Smooth muscle cell (in vitro differentiated cells): ENCODE measurements at regions not wholly inside any gene's neighbourhood (a gene's known extent, or its start where the extent isn't known, plus 50 kb on each side); places are given as distances from the start of the nearest gene placed in this dataset.
A peak's percentile ranks its signal among the peaks of the same experiment; 100 is the strongest.

Experiments
- DNase-seq: peaks from one replicate; lab custom pipeline; 2025; ENCODE audit not compliant: unreplicated experiment; lab: John Stamatoyannopoulos, UW
- H2AFZ ChIP-seq: fragments of 200-600 bp; sonication (generic); 2 replicates; pipeline ENCODE4 v1.6.0; 2016; ENCODE audit warnings: antibody characterized with exemption, low read depth, mild to moderate bottlenecking
- H3F3A ChIP-seq: fragments of 200-600 bp; sonication (generic); 2 replicates; pipeline ENCODE4 v1.6.0; 2017; ENCODE audit warnings: antibody characterized with exemption, low read depth
- H3K27ac ChIP-seq: fragments of 200-600 bp; sonication (generic); 2 replicates; pipeline ENCODE4 v1.5.1; 2016; ENCODE audit warnings: low read depth, mild to moderate bottlenecking
- H3K27me3 ChIP-seq: fragments of 200-600 bp; sonication (generic); 2 replicates; pipeline ENCODE4 v1.6.1; 2016; ENCODE audit warnings: low read depth, mild to moderate bottlenecking
- H3K36me3 ChIP-seq: fragments of 200-600 bp; sonication (generic); 2 replicates; pipeline ENCODE4 v1.5.1; 2016; ENCODE audit warnings: low read depth
- H3K4me1 ChIP-seq: fragments of 200-600 bp; sonication (generic); 2 replicates; pipeline ENCODE4 v1.5.1; 2016; ENCODE audit warnings: low read depth
- H3K4me2 ChIP-seq: fragments of 200-600 bp; sonication (generic); 2 replicates; pipeline ENCODE4 v1.6.0; 2016; ENCODE audit warnings: mild to moderate bottlenecking
- H3K4me3 ChIP-seq: fragments of 200-600 bp; sonication (generic); 2 replicates; pipeline ENCODE4 v1.5.1; 2016; ENCODE audit warnings: mild to moderate bottlenecking
- H3K79me2 ChIP-seq: fragments of 200-600 bp; sonication (generic); 2 replicates; pipeline ENCODE4 v1.6.0; 2016; ENCODE audit warnings: low read depth, mild to moderate bottlenecking
- H3K9ac ChIP-seq: fragments of 200-600 bp; sonication (generic); 2 replicates; pipeline ENCODE4 v1.6.0; 2016; ENCODE audit warnings: low read depth
- H3K9me3 ChIP-seq: fragments of 200-600 bp; sonication (generic); replicated peaks from 2 replicates; pipeline ENCODE4 v1.5.1; 2016; ENCODE audit warnings: low read depth
- H4K20me1 ChIP-seq: fragments of 200-600 bp; sonication (generic); 2 replicates; pipeline ENCODE4 v1.6.0; 2016; ENCODE audit warnings: low read depth
- CTCF ChIP-seq: fragments of 200-600 bp; sonication (generic); IDR thresholded peaks from 2 replicates; pipeline ENCODE4 v1.5.1; 2017; ENCODE audit warnings: borderline replicate concordance, mild to moderate bottlenecking, antibody characterized with exemption; ENCODE audit not compliant: insufficient read depth, poor library complexity, severe bottlenecking
- WGBS: methylation state at CpG from one replicate; pipeline ENCODE4 v1.1.7; 2016; ENCODE audit warnings: low lambda C conversion rate; 5-methylcytosine and 5-hydroxymethylcytosine counted together

DNA sequence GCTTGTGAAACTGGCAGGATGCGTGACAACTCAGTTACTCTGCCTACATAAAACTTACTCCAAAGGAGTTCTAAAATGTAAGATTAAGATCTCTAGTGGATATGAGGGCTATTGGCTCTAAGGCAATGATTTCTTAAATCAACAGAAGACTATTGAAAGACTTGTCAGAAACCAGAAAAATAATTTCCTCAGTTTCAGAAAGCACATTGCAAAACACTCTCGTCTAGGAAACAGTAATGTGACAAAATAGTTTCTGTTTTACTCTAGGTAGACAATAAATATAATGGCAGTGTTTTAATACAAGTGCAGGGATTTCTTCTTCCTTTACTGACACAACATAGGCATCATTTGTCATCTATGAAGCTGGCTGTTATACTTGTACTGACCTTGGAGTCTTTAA lies 230.1 kb downstream of the KCTD12 start:
- no peak overlapping the region for H3K9ac ChIP-seq
- no peaks in the 10 kb centered on the region for H3K4me1 ChIP-seq
- no peak overlapping the region for H3K27ac ChIP-seq
- H3K4me3 ChIP-seq, result no peak overlapping the region
- H2AFZ ChIP-seq, result peak overlapping the region; percentile 4
- TF ChIP-seq CTCF, result no peak
- no peaks in the 10 kb centered on the region for H3F3A ChIP-seq
- DNase-seq, result no peak
- H3K9me3 ChIP-seq, result no peaks in the 10 kb centered on the region
- no peaks in the 10 kb centered on the region for H4K20me1 ChIP-seq
- WGBS, result 42% methylated on average over 2 of the region's 2 CpGs
- H3K27me3 ChIP-seq, result no peaks in the 10 kb centered on the region
- no peak overlapping the region for H3K4me2 ChIP-seq
- no peaks in the 10 kb centered on the region for H3K36me3 ChIP-seq
- H3K79me2 ChIP-seq, result no peaks in the 10 kb centered on the region

DNA sequence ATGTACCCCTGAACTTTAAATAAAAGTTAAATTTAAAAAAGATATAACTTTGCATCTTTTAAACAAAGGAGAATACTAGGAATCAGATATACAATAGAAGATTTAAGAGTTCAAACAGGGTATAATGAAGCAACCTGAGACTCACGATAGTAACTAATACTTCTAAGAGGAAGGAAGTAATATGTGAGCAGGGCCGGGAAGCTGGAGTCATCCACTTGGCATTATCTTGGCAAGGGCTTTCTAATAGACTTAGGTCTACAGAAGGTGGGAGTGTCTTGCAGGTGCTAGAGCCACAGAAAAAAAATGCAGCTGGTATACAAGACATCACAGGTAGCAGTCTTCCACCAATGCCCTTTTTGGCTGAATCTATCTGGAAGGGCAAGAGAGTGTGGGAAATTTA lies 231.9 kb downstream of the KCTD12 start:
- Histone ChIP-seq H3F3A (no peaks in the 10 kb centered on the region), H3K27me3 (no peaks in the 10 kb centered on the region), H3K36me3 (no peaks in the 10 kb centered on the region), H3K4me1 (no peaks in the 10 kb centered on the region), H3K27ac (no peak overlapping the region), H3K9ac (no peak overlapping the region), H3K4me2 (no peak overlapping the region), H3K79me2 (no peaks in the 10 kb centered on the region), H3K4me3 (no peak overlapping the region), H3K9me3 (no peaks in the 10 kb centered on the region), H4K20me1 (no peaks in the 10 kb centered on the region), H2AFZ (no peak overlapping the region)
- no peak for DNase-seq
- TF ChIP-seq CTCF, result no peak
- WGBS, result 89% methylated on average over 2 of the region's 2 CpGs

DNA sequence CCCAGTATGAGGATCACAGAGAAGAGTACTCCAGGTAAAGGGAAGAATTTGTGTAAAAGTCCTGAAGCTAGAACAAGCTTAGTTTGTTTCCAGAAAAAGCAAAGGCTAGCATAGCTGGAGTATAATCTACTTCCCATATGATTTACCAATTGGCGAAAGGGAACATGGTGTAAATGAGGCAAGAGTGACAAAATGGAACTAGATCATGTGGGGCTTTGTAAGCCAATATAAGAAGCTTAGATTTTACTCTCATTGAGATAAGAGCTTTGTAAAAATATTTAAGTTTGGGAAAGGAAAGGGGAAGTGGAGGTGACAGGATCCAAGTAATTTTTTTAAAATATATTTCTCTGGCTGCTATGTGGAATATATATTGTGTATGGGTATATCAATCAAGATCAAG lies 234.9 kb downstream of the KCTD12 start:
- H3K36me3 ChIP-seq, result no peaks in the 10 kb centered on the region
- WGBS, result 98% methylated on average over 1 of the region's 1 CpG
- no peaks in the 10 kb centered on the region for H3K9me3 ChIP-seq
- H3K27me3 ChIP-seq, result no peaks in the 10 kb centered on the region
- no peaks in the 10 kb centered on the region for H3K79me2 ChIP-seq
- H3K4me1 ChIP-seq, result no peaks in the 10 kb centered on the region
- no peak overlapping the region for H3K9ac ChIP-seq
- no peaks in the 10 kb centered on the region for H4K20me1 ChIP-seq
- no peak for DNase-seq
- H3F3A ChIP-seq, result no peaks in the 10 kb centered on the region
- H3K27ac ChIP-seq, result no peak overlapping the region
- H3K4me2 ChIP-seq, result no peak overlapping the region
- no peak overlapping the region for H2AFZ ChIP-seq
- H3K4me3 ChIP-seq, result no peak overlapping the region
- TF ChIP-seq CTCF, result no peak

DNA sequence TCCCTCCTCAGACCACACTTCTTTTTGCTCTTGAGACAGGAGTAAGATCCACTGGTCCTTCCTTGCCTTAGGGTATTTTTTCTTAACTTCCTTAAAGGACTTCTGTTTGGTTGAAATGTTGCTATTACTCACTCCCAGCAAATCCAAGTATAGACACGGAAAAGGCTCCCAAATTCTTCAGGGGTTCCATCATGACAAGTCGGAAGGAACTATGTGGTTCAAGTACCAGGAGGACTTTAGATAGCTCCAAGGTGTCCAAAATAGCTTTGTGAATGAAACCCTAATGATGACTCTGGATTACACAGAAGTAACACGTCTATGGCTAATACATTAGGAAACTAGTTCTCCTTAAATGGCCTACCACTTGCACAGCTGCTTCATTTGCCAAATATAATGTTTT lies 238.7 kb downstream of the KCTD12 start:
- no peaks in the 10 kb centered on the region for H4K20me1 ChIP-seq
- no peaks in the 10 kb centered on the region for H3K27me3 ChIP-seq
- H3K4me1 ChIP-seq, result no peaks in the 10 kb centered on the region
- WGBS, result 52% methylated on average over 3 of the region's 3 CpGs
- H3K4me2 ChIP-seq, result no peak overlapping the region
- no peaks in the 10 kb centered on the region for H3K79me2 ChIP-seq
- H3K9me3 ChIP-seq, result no peaks in the 10 kb centered on the region
- no peak overlapping the region for H3K27ac ChIP-seq
- H2AFZ ChIP-seq, result no peak overlapping the region
- no peaks in the 10 kb centered on the region for H3K36me3 ChIP-seq
- no peak overlapping the region for H3K9ac ChIP-seq
- no peak for TF ChIP-seq CTCF
- no peak overlapping the region for H3K4me3 ChIP-seq
- DNase-seq, result no peak
- H3F3A ChIP-seq, result no peaks in the 10 kb centered on the region
